Head of caudate nucleus (tissue), 42 donors: ENCODE measurements at regions not wholly inside any gene's neighbourhood (a gene's known extent, or its start where the extent isn't known, plus 50 kb on each side); places are given as distances from the start of the nearest gene placed in this dataset.
"Not testable (repeated sequence)": the region's sequence is repeated elsewhere in the genome, so short reads cannot be mapped to it uniquely, and the experiment has no call there.

ENCODE experiments used
- DNase-seq, 42 donors: peaks; one replicate each; pipeline versions ENCODE4 v3.0.0 to v3.0.0-alpha.2; 2020 to 2021; ENCODE audit warnings: mixed read lengths in 7 of 42
- intact Hi-C: fragments of 100-400 bp; cut with DNase I; formaldehyde crosslinking; loops from one replicate; pipeline ENCODE4 v1.15.0; 2022

DNA sequence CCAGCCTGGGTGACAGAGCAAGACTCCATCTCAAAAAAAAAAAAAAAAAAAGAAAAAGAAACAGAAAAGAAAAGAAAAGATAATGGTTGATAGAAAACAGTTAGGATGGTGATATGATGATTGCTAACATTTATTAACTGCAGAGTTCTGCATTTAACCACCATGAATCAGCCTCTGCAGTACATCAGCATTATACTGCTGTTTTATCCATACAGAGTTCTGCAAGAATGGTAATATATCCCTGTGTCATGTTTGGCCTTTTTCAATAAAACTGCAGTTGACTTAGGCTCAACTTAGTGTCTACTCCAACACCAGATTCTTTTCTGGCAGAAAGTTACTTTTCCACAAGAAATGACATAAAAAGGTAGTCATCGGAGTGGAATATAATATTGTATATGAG lies 62.6 kb downstream of the DUSP6 start:
- DNase-seq: no peak

DNA sequence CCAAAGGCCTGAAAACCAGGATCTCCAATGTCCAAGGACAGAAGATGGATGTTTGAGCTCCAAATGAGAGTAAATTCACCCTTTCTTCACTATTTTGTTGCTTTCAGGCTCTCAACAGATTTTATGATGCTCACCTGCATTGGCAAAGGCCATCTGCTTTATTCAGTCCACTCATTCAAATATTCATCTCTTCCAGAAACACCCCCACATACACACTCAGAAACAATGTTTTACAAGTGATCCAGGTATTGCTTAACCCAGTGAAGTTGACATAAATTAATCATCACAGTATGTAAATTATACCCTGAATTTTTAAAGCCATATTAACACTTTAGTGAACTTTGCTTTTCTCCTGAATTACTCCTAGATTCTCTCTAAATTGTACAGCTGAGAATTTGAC lies 63.3 kb downstream of the DUSP6 start:
- DNase-seq: no peak
- intact Hi-C loops: no loop called here

More for the DNA sequence above, 62.6 kb downstream of the DUSP6 start:
- intact Hi-C loops: no loop called here

DNA sequence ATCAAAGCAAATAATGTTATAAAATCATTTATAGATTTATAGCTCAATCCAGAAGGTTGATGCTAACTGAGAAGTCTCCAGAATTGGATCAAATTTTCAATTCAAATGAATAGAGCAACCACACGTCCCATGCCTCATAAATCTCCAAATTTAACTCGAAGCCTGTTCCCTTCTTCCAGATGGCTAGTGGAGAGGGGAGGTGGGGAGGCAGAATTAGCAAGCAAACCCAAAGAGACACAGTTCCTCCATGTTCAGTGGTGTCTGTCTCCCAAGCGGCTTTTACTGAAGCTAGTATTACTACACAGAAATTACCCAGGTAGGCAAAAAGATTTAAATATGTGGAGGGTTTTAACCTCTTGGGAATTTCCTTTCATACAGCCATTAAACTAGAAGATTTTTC lies 65.8 kb downstream of the DUSP6 start:
- intact Hi-C loops: no loop called here
- DNase-seq: no peak

DNA sequence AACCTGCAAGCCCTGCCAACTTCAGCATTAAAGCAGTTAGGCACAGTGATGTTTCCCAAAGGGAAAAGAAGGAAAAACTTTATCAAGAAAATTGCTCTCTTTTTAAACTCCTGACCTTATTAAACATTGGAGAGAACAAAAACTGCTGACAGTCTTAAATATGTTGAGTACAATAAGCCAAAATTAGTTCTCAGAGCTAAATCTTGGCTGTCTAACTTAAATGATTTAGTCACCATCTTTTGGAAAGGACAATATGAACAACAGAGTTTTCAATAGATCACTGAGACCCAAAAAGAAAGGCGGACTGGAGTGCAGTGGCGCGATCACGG lies 70.8 kb downstream of the DUSP6 start:
- intact Hi-C loops: no loop called here

DNA sequence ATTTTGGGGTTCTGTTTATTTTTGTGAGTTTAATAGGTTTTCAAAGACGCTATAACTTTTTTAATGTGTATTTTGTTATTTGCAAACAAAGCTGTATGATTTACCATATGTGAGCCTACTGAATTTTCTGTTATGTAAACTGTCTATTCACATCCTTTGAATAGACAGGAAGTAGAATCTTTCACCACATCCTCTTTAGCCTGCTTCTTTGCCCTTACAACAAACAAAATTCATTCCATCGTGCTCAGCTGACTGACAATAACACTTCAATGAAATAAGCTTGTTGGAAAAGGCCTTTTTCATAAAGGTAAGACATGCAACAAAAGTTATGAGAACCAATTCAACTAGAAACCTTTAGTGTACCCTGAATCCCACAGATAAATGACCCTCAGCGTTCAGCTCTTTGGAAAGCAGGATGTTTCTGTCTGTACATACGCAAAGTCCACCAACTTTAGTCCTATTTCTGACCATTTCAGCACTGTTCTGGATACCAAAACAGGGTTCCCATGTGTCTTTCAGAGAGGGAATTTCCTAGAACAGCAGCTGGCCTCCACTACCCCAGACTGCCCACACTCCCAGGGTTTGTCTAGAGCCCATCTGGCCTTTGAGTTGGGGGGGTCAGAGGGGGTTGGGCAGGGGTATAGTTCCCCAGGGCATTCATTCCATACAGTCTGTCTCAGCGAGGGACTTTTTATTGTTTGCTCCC lies 71.3 kb downstream of the DUSP6 start:
- intact Hi-C loops: no loop called here
- no peak for DNase-seq

More for the DNA sequence above, 70.8 kb downstream of the DUSP6 start:
- no peak for DNase-seq

DNA sequence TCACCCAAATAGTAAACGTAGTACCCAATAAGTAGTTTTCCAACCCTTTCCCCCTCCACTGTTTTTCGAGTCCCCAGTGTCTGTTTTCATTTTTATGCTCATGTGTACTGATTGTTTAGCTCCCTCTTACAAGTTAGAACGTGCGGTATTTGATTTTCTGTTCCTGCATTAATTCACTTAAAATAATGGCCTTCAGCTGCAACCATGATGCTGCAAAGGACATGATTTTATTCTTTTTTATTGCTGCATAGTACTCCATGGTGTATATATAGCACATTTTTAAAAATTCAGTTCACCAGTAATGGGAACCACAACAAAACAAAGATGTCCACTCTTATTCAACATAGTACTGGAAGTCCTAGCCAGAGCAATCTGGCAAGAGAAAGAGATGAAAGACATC lies 72.8 kb downstream of the DUSP6 start:
- intact Hi-C loops: no loop called here
- no peak for DNase-seq

DNA sequence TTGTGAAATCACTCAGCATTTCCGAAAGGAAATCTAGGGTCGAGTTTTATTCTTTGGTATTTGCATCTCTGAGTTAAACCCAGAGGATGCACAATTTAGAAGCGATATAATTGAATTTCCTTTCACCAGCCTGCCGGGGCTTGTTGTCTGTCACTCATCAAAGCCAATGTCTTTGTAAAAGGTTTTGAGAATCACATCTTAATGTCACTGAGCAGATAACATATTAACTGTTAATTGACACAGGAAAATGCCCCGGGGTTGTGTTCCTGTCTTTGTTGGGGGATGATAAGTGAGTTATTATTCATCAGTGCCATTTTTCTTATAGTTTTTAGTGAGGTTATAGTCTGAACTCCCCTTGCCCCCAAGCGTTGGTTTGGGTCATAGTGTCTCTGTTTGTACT lies 73.4 kb downstream of the DUSP6 start:
- no peak for DNase-seq

DNA sequence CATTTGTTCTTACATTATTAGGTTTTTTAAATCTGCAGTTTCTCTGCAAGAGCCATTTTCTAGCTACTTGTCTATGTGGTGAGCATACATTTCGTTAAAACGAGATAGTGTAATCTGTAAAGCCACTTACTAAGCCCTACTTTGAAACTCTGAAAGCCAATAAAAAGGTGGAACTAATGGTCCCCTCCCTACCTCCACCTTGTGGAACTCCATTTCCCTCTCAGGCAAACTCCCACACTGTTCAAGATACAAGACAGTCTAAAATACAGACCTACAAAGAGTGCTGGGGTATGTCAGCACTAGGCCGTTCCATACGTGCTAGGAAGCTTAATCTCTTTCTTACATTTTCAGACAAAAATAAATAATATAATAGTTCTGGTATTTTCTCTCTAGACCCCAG lies 74.1 kb downstream of the DUSP6 start:
- intact Hi-C loops: no loop called here
- DNase-seq: no peak

More for the DNA sequence above, 73.4 kb downstream of the DUSP6 start:
- intact Hi-C loops: no loop called here

DNA sequence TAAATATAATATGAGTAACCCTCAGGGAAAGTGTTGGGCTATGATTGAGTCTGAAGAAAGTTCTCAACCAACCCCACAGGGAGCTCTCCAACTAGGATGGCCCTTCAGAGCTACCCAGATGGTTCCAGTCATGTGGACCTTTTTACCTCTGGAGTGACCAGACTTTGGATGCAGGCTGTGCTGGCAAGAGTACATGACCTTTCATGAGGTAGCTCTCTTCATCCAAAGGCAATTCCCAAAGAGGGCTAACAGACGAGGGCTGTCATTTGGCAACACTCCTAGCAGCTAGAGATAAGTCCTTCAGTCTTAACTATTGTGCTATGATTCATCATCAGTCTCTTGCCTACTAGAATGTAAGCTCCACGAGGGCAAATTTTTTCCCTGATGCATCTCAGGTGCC lies 75.4 kb downstream of the DUSP6 start:
- DNase-seq: no peak
- intact Hi-C loops: no loop called here

DNA sequence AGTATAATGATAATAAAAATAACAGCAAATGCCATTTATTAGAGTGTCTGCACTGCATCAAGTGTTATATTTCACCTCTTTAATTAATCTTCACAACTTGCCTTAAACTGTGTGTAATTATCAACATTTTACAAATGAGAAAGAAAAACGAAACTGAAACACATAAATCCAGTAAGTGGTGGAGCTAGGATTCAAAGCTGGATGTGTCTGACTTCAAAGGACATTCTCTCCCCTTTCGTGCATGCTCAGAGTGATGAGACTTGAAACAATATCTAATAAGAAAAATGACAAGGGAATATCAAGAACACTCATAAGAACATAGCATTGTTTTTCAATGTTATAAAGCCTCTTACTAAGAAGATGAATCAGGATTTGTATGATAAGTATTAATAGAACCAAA lies 78.8 kb downstream of the DUSP6 start:
- intact Hi-C loops: no loop called here
- DNase-seq: no peak

DNA sequence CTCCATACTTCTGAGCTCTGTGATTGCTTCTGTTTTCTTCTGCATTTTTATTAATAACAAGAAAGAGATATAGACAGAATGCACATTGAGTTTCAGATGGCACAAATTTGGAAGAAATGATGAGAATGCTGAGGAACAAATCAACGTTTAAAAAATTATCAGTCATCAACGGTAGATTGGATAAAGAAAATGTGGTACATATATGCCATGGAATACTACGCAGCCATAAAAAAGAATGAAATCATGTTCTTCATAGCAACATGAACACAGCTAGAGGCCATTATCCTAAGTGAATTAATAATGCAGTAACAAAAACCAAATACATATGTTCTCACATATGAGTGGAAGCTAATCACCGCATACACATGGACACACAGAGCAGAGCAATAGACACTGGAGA lies 81.8 kb downstream of the DUSP6 start:
- intact Hi-C loops: no loop called here
- DNase-seq: no peak

DNA sequence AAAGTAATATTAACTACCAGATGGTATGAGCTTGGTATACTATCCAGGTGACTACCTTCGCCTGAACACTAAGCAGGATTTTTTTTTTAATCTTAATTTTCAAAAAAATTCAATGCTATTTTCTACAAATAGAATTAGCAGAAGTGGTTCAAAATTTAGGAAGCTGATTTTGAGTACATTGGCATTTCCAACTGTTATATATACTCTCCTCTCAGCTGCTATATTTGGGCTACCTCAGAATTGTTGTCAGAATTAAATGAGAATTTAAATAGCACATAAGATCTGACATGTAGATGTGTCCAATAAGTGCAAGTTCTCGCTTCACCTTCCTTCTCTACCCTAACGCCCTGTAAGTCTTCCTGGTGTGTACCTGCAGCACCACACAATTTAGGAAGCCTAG lies 83.1 kb downstream of the DUSP6 start:
- intact Hi-C loops: no loop called here
- no peak for DNase-seq

DNA sequence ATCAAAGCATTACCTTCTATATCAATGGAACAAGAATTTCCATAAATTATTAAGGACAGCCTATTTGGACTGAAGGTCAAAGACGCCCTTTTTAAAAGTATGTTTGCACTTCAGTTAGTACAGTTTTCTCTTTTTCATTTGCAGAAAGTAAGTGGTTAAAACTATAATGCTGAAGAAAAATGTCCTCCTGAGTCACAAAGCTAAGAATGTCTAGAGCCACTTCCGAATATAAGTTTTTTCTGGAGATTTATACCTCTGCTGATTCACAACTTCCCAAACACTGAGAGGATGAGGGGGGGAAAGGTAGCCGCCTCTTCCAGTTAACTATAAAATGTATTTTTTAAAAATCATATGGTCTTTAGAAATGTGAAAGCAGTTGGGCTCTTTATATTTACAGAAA lies 84.9 kb downstream of the DUSP6 start:
- intact Hi-C loops: no loop called here
- DNase-seq: no peak

DNA sequence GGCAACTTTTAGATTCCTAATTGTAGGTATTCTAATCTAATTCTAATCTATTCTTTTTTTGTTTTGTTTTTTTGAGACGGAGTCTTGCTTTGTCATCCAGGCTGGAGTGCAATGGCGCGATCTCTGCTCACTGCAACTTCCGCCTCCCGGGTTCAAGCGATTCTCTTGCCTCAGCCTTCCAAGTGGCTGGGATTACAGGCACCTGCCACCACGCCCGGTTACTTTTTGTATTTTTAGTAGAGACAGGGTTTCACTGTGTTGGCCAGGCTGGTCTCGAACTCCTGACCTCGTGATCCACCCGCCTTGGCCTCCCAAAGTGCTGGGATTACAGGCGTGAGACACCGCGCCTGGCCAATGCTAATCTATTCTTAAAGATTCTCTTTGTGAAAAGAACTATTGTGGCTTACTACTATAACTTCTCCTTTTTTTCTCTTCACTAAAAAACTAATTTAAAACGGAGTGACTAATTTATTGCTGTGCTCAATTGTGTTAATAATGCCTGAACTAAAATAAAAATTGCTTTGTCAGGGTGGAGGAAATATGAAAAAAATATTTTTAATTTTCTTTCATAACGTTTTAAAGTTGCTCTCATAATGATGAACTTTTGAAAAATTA lies 85.6 kb downstream of the DUSP6 start:
- intact Hi-C loops: not testable (repeated sequence)

DNA sequence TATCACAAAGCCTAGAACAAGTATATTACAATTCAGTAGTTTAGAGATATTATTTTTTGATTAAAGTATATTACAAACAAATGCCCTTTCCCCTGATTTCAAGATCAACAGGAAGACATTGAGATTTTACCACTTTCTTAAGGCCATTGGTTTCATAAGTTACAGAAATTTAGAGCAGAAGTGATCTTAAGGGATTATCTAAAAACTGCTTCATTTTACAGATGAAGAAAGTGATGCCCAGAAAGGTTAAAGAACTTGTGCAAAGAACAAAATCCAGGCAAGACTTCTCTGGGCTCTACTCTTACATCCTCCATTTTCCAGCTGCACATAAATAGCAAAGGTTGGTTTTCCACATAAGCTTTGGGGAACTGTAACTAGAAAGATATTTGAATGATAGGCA lies 87.5 kb downstream of the DUSP6 start:
- DNase-seq: no peak
- intact Hi-C loops: no loop called here

More for the DNA sequence above, 85.6 kb downstream of the DUSP6 start:
- DNase-seq: not testable (repeated sequence)

DNA sequence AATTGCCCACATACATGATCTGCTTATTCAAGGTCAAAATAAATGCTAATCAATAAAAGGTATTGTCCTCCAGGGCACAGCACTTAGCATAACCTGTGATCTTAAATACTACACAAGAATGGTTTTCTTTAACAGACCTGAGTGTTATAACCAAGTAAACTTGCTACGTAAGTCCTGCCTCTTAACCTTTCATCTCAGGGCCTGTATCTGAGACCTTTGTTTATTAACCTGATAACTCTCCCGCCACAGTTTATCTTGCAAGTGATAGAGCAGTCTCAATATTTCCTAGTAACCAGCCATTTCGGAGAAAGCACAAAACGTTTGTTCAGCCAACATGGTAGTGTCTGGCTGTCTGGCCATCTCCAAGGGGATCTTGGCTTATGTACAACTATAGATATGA lies 88.4 kb downstream of the DUSP6 start:
- no peak for DNase-seq
- intact Hi-C loops: no loop called here

DNA sequence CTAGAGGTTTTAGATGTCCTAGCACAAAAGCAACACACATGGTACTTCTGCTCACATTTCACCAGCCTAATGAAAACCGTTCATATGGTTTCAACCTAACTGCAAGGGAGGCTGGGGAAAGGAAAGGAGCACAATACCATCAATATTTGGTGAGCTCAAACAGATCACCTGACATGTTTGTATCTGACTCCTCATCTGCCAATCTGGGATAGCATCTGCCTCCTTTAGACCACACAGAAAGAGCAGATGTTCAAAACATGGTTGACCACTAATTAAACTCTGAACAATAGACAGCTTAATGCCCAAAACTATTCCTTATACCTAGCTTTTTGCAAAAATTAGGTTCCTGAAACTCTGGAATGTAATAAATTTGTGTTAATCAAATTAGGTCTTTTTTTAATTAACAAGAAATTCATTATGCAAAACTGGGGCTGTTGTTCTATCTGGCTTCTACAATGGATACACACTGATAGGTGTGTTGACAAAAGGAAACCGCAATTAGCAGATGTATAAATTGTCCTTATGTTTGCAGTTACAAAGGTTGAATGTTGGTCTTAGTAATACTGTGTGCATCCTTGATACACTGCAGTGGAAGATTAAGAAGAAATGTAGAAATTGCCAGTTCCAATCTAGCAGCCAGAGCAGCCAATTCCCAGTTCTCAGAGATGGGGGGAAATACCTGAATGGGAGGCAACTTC lies 89.3 kb downstream of the DUSP6 start:
- DNase-seq: no peak
- intact Hi-C loops: no loop called here

DNA sequence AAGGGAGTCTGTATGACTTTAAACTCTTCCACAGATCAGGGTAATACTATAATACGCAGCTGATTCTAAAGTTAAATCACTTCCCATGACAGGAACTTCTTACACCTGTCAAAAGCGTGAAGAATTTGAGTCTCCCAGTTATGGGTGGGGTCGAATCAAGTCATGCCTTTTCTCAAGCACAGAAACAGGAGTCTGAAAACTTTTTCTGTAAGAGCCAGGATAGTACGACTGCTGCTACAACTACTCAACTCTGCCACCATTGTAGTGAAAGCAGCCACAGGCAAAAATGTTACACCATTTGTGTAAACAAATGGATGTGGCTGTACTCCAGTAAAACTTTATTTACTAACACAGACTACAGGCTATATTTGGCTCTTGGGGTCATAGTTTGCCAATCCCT lies 90.3 kb downstream of the DUSP6 start:
- intact Hi-C loops: no loop called here

DNA sequence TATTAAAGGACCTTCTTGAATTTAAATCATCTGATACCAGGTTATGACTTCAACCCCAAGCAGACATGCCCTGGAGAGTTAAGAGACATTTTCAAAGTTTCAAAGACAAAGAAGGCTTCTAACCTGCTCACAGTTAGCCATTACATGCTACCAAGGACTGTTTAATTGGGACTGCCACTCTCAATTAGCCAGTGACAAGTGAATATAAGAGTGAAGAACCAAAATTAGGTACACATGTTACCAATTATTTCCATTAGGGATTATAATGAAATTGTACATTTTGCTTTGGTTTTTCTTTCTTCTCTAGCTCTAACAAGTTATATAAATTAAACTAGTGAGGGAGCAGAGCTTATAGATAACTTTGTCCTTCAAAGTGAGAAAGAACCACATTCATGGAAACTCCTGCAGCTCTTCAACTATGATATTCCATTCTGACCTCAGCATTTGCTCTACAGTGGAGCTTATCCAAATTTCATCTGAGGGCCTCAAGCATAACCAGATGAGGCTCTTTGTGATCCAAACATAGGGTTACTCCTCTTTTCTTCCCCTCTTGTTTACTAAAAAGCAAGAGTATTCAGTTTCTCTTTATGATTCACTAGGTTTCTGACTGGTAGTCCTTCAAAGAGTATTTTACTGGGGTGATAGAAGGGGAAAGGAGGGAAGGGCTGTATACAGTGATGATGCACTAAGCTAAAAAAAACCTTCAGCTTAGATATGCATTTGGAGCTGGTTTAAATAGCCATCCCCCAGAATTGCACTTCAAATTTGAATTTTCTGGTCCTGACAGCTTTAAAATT lies 91.3 kb downstream of the DUSP6 start:
- intact Hi-C loops: no loop called here
- no peak for DNase-seq

More for the DNA sequence above, 90.3 kb downstream of the DUSP6 start:
- no peak for DNase-seq

DNA sequence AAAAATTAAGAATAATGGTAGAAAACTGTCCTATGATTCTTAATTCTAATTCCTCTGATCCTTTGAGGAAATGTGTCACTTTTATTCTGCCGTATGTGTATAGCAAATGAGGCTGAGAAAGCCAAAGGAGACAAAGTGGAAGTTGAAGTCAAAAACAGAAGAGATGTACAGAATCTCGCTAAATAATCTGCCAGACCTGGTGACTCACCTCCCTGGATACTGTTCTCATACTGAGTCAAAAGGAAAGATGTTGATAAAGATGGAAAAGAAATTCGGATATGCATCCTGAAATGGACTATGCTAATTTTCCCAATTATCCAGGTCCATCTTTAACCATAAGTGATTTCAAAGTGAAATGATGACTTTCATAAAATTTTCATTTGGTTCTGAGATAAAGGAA lies 92.5 kb downstream of the DUSP6 start:
- intact Hi-C loops: no loop called here
- no peak for DNase-seq
